CMK (cell line): ENCODE measurements at regions not wholly inside any gene's neighbourhood (a gene's known extent, or its start where the extent isn't known, plus 50 kb on each side); places are given as distances from the start of the nearest gene placed in this dataset.
"Not testable (repeated sequence)": the region's sequence is repeated elsewhere in the genome, so short reads cannot be mapped to it uniquely, and the experiment has no call there.

ENCODE experiments used
- DNase-seq: peaks from one replicate; pipeline ENCODE4 v3.0.0-alpha.2; 2010; ENCODE audit warnings: low read depth

- no peak for DNase-seq
Observed at GRCh38 chr1:101185421-101185820, 51.4 kb upstream of the S1PR1 start.

DNA sequence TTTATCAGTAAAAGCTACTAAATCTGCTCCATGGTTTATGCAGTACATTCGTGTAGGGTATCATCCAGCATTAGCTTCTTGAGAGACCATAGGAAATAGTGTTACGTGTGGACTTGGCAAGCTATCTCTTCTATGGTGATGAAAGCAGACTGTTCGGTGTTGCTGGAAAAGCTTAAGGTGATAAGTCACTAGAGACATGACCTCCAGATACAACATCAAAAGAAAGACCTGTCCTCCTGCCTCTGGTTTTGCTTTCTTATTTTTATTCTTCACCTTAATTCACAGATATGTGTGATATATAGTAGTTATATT is 53.5 kb upstream of the S1PR1 start:
- DNase-seq = no peak

DNA sequence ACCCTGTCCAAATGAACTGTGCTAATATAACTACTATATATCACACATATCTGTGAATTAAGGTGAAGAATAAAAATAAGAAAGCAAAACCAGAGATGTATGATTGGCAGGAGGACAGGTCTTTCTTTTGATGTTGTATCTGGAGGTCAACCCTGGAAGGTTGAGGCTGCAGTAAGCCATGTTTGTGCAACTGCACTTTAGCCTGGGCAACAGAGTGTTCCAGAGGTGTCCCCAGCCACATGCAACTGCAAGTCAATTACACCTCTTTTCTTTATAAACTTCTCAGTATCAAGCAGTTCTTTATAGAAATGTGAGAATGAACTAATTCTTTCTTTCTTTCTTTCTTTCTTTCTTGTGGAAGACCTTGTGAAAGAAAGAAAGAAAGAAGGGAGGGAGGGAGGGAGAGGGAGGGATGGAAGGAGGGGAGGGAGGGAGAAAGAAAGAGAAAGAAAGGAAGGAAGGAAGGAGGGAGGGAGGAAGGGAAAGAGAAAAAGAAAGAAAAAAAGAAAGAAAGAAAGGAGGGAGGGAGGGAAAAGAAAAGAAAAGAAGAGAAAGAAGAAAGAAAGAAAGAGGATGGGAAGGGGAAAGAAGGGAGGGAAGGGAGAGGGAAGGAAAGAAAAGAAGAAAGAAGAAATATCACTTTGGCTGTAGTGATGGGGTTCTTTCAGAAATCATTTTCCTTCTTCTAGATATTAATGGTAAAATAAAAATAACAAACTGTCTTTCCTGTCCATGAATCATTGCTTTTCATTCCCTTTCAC is 54.0 kb upstream of the S1PR1 start:
- no peak for DNase-seq

DNA sequence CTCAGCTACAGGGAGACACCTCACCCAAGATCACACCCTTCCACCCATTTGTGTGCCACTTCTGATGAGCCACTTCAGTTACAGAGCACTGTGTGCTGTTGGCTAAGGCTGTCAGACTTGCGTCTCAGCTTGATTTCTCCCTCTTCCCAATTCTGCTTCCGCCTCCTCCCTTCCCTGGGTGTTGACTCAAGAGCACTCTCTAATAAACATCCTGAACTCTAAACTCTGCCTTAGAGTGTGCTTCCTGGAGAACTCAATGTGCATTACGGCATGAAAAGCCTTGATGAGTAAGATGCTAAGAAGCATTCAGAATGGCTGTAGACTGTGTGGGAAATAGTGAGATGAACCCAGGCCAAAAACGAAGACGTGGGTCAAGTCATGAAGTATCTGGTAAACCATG is 54.9 kb upstream of the S1PR1 start:
- no peak for DNase-seq

DNA sequence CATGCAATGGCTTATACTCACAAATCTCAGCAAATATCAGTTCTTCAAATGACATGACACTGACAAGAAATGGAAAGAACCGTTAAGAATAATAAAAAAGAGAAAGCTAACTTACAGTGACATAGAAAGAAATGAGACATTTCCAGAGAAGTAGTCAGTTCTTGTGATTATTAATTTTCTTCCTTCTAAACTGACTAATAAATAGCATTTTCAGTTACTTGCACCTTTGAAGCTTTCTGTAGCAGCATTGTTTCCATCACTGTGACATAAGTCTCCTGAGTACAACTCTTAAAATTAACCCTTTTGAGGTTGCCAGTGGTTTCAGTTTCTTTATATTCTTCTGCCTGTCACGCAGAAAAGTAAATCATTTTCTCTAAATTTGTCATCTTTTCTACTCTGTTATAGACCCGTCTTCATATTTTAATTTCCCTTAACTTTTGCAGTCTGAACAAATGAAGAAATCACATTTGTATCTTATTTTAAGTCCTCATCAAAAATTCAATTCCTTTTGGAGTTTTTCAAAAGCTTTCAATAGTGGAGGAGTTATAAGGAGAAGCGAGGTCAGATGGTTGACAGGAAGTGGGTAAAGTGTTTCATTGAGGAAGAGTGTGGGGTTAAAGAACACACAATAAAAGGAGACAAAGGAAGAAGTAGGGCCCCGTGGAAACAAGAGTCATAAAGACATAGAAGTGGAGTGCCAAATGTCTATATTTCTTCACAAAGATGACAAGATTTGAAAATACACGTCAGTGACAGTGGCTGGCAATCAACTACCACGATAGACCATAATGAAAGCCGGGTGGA is 57.9 kb upstream of the S1PR1 start:
- DNase-seq = no peak

DNA sequence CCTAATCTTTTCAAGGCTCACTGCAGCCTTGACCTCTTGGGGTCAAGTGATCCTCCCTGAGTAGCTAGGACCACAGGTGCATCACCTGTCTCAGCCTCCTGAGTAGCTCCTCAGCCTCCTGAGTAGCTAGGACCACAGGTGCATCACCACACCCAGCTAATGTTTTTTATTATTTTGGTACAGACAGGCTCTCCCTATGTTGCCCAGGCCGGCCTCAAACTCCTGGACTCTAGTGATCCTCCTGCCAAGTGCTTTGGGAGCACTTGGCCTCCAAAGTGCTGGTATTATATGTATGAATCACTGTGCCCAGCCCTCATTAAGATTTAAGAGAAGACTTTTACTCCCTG is 58.5 kb upstream of the S1PR1 start:
- DNase-seq = no peak

GRCh38 chr1:101175886-101176285 is 60.9 kb upstream of the S1PR1 start:
- DNase-seq = no peak

- DNase-seq = no peak
Observed at GRCh38 chr1:101175466-101175865, 61.4 kb upstream of the S1PR1 start.

DNA sequence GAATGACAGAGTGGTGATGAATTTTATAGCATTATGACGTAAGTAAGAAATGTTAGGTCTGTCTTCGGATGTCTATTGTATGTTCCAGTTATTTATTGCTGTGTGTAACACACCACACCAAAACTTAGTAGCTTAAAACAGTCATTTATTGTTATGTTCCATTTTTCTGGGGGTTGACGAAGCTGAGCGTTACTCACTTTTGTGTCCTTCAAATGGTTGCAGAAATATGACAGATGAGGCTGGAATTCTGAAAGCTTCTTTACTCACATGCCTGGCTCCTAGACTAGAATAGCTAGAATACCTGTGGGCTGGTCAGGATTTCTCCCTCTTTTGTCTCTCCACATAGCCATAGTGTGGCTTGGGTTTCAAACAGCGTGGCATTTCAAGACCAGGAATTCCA is 62.1 kb upstream of the S1PR1 start:
- DNase-seq = no peak

GRCh38 chr1:101174298-101174697 is 62.5 kb upstream of the S1PR1 start:
- not testable (repeated sequence) for DNase-seq

- no peak for DNase-seq
Observed at GRCh38 chr1:101170506-101171050, 66.2 kb upstream of the S1PR1 start.

- DNase-seq = no peak
Observed at GRCh38 chr1:101167891-101168290, 68.9 kb upstream of the S1PR1 start.

- DNase-seq = no peak
Observed at GRCh38 chr1:101166583-101167120, 70.2 kb upstream of the S1PR1 start.

DNA sequence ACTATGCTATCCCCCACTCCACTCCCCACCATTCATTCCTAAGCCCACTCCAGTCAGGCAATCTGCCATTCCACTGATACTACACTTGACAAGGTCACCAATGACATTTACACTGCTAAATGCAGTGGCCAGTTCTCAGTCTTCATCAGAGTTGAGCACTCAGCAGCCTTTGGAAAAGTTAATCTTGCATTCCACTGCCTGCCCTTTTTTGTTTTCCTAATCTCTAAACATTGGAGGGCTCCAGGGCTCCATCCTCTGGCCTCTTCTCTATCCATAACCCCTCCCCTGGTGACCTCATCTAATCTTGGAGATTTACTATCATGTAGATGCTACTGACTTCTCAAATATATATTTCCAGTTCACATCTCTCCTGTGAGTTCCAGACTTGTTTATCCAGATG is 70.9 kb upstream of the S1PR1 start:
- DNase-seq = no peak

DNA sequence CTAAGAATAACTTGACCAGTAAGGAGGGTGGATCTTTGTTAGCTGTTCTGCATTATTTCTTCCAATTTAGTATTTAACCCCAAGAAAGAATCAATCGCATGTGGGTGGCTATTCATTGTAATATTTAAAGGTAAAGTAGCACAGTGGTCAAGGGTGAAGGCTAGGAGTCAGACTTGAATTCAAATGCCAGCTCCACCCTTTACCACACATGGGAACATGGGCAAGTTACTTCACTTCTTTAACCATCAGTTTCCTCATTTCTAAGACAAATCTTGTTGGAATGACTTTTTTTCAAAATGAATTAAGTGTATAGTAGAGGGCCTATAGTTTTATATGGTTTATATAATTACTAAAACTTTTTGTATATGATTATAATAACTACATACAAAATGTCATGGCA is 71.3 kb upstream of the S1PR1 start:
- DNase-seq = no peak

DNA sequence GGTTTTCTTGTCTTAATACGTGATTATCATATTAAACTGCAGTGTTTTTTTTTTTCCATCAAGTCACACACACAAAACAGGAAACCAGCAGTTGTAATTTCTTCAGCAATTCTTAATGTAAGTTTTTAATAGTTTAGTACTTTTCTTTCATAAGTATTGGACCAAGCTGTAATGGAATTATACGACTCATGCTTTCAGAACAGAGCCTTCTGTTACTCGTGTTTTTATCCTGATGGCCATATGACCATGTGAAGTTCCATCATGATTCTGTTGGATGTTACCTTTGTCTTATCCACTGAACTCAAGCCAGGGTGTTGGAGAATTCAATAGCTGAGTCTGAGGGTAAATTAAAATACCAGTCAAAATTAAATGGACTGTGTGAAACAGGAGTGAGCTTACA is 72.0 kb upstream of the S1PR1 start:
- no peak for DNase-seq

- DNase-seq = no peak
Observed at GRCh38 chr1:101162736-101163735, 73.8 kb upstream of the S1PR1 start.

DNA sequence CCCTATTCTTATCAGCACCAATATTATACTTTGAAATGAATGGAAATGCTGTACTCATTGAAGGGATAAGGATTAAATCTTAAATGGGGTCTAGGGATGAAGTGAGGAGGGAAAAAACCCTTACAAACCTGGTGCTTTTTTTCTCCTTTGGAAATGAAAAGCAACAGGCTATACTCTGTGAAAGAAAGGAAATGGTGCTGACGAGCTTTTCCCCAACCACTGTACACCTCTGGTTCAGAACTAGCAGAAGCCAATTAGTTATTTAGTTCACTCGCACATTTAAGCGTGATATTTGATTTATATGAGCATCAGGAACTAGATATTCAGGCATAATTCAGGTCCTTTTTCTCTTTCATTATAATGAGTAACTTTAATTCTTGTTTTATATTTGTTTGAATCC is 74.5 kb upstream of the S1PR1 start:
- no peak for DNase-seq

DNA sequence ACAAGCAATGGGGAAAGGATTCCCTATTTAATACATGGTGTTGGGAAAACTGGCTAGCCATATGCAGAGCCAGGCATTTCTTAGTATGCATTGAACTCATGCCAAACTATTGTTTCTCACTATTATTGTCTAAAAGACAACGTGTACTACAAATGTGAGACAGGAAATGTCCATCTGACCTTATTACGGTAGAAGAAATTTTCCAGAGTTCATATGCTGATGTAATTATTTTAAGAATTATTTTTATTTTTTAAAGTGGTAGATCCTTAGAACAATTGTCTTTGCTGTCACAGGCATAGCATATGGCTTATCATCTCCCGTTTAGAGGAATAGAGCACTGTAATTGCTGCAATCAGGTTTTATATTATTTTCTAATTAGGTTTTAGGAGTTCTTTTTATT is 75.2 kb upstream of the S1PR1 start:
- DNase-seq = no peak

DNA sequence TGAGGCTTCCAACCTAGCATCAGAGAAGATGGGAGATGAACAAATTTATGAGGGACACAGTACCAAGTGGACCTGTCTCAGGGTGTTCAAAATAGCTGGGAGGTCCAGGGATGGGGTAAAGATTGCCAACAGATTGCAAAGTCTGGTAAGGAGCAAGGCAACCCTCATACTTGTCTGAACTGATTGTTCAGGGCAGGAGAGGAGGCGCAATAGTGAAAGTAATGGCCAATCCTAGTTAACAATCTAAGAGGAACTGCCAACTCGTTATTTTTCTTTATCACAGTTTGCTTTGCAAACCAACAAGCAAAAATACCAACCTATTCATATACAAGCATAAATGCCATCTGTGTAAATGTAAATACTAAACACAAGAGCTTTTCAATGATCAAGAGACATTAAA is 78.4 kb upstream of the S1PR1 start:
- DNase-seq = no peak

- no peak for DNase-seq
Observed at GRCh38 chr1:101154547-101154946, 82.3 kb upstream of the S1PR1 start.

GRCh38 chr1:101153692-101154091 is 83.1 kb upstream of the S1PR1 start:
- no peak for DNase-seq
